Lower leg skin (tissue), 3 donors: ENCODE measurements at regions not wholly inside any gene's neighbourhood (a gene's known extent, or its start where the extent isn't known, plus 50 kb on each side); places are given as distances from the start of the nearest gene placed in this dataset.

ENCODE experiments used
- CTCF ChIP-seq, 3 donors: fragments of 450-650 bp; IDR thresholded peaks; one replicate each; pipeline ENCODE4 v1.5.1; 2016; ENCODE audit warnings: antibody characterized with exemption in 3 of 3, mild to moderate bottlenecking in 3 of 3, moderate library complexity in 2 of 3
- POLR2A ChIP-seq, 2 donors: fragments of 450-650 bp; IDR thresholded peaks; one replicate each; pipeline ENCODE4 v1.6.1; 2016 to 2017; ENCODE audit warnings: antibody characterized with exemption in 2 of 2, mild to moderate bottlenecking in 1 of 2, moderate library complexity in 1 of 2

- TF ChIP-seq CTCF (IDR thresholded peaks at IDR 0.05) (no peak), POLR2A (IDR thresholded peaks at IDR 0.05) (no peak)
These were observed 699.9 kb downstream of the INHBA start for GRCh38 chr7:41002741-41003610.
